ENCODE measurements at regions not wholly inside any gene's neighbourhood (a gene's known extent, or its start where the extent isn't known, plus 50 kb on each side); places are given as distances from the start of the nearest gene placed in this dataset.

- TF ChIP-seq ZBTB4 (CRISPR knock-in tag; IDR thresholded peaks at IDR 0.05) (no peak), ZZZ3 (IDR thresholded peaks at IDR 0.05; ENCODE audit: control insufficient read depth, insufficient read length, low read depth) (no peak), WRNIP1 (IDR thresholded peaks at IDR 0.05; ENCODE audit: borderline replicate concordance, low read depth, low read length) (no peak), BCLAF1 (IDR thresholded peaks at IDR 0.05) (no peak), NFYA (IDR thresholded peaks at IDR 0.05; ENCODE audit: borderline replicate concordance, low read depth, low read length) (no peak), CEBPB (IDR thresholded peaks at IDR 0.05; ENCODE audit: borderline replicate concordance in 1 of 2, low read depth in 2 of 2, low read length in 2 of 2) (no peak), NBN (IDR thresholded peaks at IDR 0.05) (no peak), RB1 (IDR thresholded peaks at IDR 0.05; ENCODE audit: borderline replicate concordance) (no peak)
These were observed 663.9 kb downstream of the STPG2 start (continued) for GRCh38 chr4:97479388-97479787.

Data from GM12878 (cell line).